Spleen (tissue), 11 donors: ENCODE measurements at regions not wholly inside any gene's neighbourhood (a gene's known extent, or its start where the extent isn't known, plus 50 kb on each side); places are given as distances from the start of the nearest gene placed in this dataset.

Source experiments
- DNase-seq: peaks from one replicate; pipeline ENCODE4 v3.0.0-alpha.2; 2020
- H3K27ac ChIP-seq, 8 donors: fragments of 200-600 bp; sonication (generic) in 7 of 8; 1 replicate in 4 of 8; 2 replicates in 4 of 8; pipeline versions ENCODE4 v1.5.0 to v1.8.0; 2016 to 2021; ENCODE audit warnings: inconsistent platforms in 4 of 8, mild to moderate bottlenecking in 4 of 8, moderate library complexity in 1 of 8
- H3K27me3 ChIP-seq, 7 donors: fragments of 200-600 bp; sonication (generic) in 6 of 7; replicated peaks in 1 of 7; 1 replicate in 4 of 7; 2 replicates in 3 of 7; pipeline versions ENCODE4 v1.5.0 to v1.8.0; 2016 to 2021; ENCODE audit warnings: inconsistent platforms in 3 of 7, mild to moderate bottlenecking in 1 of 7
- H3K36me3 ChIP-seq, 6 donors: fragments of 200-600 bp; sonication (generic) in 5 of 6; 1 replicate in 4 of 6; 2 replicates in 2 of 6; pipeline versions ENCODE4 v1.5.0 to v1.8.0; 2016 to 2021; ENCODE audit warnings: inconsistent platforms in 2 of 6
- H3K4me1 ChIP-seq, 6 donors: fragments of 200-600 bp; sonication (generic) in 5 of 6; 1 replicate in 3 of 6; 2 replicates in 3 of 6; pipeline versions ENCODE4 v1.5.0 to v1.8.0; 2016 to 2021; ENCODE audit warnings: inconsistent platforms in 3 of 6
- H3K4me3 ChIP-seq, 8 donors: fragments of 200-600 bp; sonication (generic) in 7 of 8; 1 replicate in 4 of 8; 2 replicates in 4 of 8; pipeline versions ENCODE4 v1.5.0 to v1.8.0; 2016 to 2021; ENCODE audit warnings: inconsistent platforms in 4 of 8, mild to moderate bottlenecking in 4 of 8, moderate library complexity in 2 of 8
- H3K9me3 ChIP-seq, 8 donors: fragments of 200-600 bp; sonication (generic) in 7 of 8; 1 replicate in 4 of 8; 2 replicates in 4 of 8; pipeline versions ENCODE4 v1.5.0 to v1.8.0; 2016 to 2021; ENCODE audit warnings: inconsistent platforms in 4 of 8
- CTCF ChIP-seq, 11 experiments: fragments of 200-600 bp in 7 of 11; fragments of 450-650 bp in 4 of 11; sonication (generic) in 4 of 11; IDR thresholded peaks in 8 of 11; conservative IDR thresholded peaks in 3 of 11; 1 replicate in 7 of 11; 2 replicates in 4 of 11; pipeline versions ENCODE4 v1.4.0 to v1.8.0; 2016 to 2021; ENCODE audit warnings: antibody characterized with exemption in 11 of 11, inconsistent platforms in 4 of 11, mild to moderate bottlenecking in 1 of 11
- POLR2A ChIP-seq, 3 donors: fragments of 450-650 bp; IDR thresholded peaks; one replicate each; pipeline ENCODE4 v1.5.1; 2017; ENCODE audit warnings: antibody characterized with exemption in 3 of 3, mild to moderate bottlenecking in 1 of 3
- POLR2AphosphoS5 ChIP-seq, 3 donors: sonication (generic); formaldehyde crosslinking; IDR thresholded peaks; one replicate each; pipeline ENCODE4 v1.5.1; 2017; ENCODE audit warnings: antibody characterized with exemption in 3 of 3
- WGBS, 5 donors: extraction: QIAGEN DNeasy Blood & Tissue Kit in 3 of 5; methylation state at CpG; one replicate each; pipeline versions ENCODE4 v1.1.5 to v1.1.7; 2013 to 2018; 5-methylcytosine and 5-hydroxymethylcytosine counted together
- intact Hi-C: fragments of 100-400 bp; cut with DNase I; formaldehyde crosslinking; loops from one replicate; pipeline ENCODE4 v1.15.0; 2023; ENCODE audit warnings: low total_unique reads
- donor health status: healthy with polysubstance abuse.
- donor health status: DM: no; HTN: no; CAD: no; lungs with moderate emphysema.
- donor health status: DM: no; HTN: no; CAD: no.
- donor health status: Bipolar disorder and iron deficiency.
- donor health status: healthy.
- donor health status: DM: no; HTN: no; CAD: no.
- donor health status: DM: yes; HTN: yes; CAD: no.

- H3K27me3 ChIP-seq = no peaks in the 10 kb centered on the region
- no peak for DNase-seq
- no peaks in the 10 kb centered on the region for H3K9me3 ChIP-seq
- no peaks in the 10 kb centered on the region for H3K36me3 ChIP-seq
- no peak for TF ChIP-seq POLR2A (IDR thresholded peaks at IDR 0.05)
- no peak for TF ChIP-seq CTCF (IDR thresholded peaks at IDR 0.05 in 8 of 11, conservative IDR thresholded peaks at IDR 0.05 in 3 of 11)
- TF ChIP-seq POLR2AphosphoS5 (IDR thresholded peaks at IDR 0.05) = no peak
- no peaks in the 10 kb centered on the region for H3K4me1 ChIP-seq
- intact Hi-C loops = no loop called here
- no peak overlapping the region for H3K4me3 ChIP-seq
- WGBS, 5 donors = 88 to 92% (median 89%) methylated on average over 7 of the region's 7 CpGs
- H3K27ac ChIP-seq = no peak overlapping the region
Measured at GRCh38 chr13:105377452-105377851, 1158.0 kb downstream of the EFNB2 start.

- no peak for TF ChIP-seq POLR2A (IDR thresholded peaks at IDR 0.05)
- H3K27me3 ChIP-seq = no peaks in the 10 kb centered on the region
- intact Hi-C loops = no loop called here
- no peak for DNase-seq
- 50 to 89% (median 59%) methylated on average over 2 of the region's 2 CpGs for WGBS, 5 donors
- no peaks in the 10 kb centered on the region for H3K36me3 ChIP-seq
- H3K9me3 ChIP-seq = peaks cover 0 to 7% (median 0%) of the 10 kb centered on the region in 8 donors
- no peaks in the 10 kb centered on the region for H3K4me1 ChIP-seq
- H3K4me3 ChIP-seq = no peak overlapping the region
- H3K27ac ChIP-seq = no peak overlapping the region
Measured at GRCh38 chr13:105370011-105370650, 1165.3 kb downstream of the EFNB2 start.

GRCh38 chr13:105368781-105369180, 1166.7 kb downstream of the EFNB2 start:
- no peak for DNase-seq
- WGBS, 5 donors = 76 to 86% (median 80%) methylated on average over 4 of the region's 4 CpGs
- Histone ChIP-seq H3K27me3 (no peaks in the 10 kb centered on the region), H3K9me3 (peaks cover 0 to 7% (median 0%) of the 10 kb centered on the region in 8 donors), H3K4me1 (no peaks in the 10 kb centered on the region), H3K36me3 (no peaks in the 10 kb centered on the region), H3K27ac (no peak overlapping the region), H3K4me3 (no peak overlapping the region)
- no peak for TF ChIP-seq POLR2A (IDR thresholded peaks at IDR 0.05)
- TF ChIP-seq CTCF (IDR thresholded peaks at IDR 0.05 in 8 of 11, conservative IDR thresholded peaks at IDR 0.05 in 3 of 11) = no peak
- no peak for TF ChIP-seq POLR2AphosphoS5 (IDR thresholded peaks at IDR 0.05)
- intact Hi-C loops = no loop called here

- Histone ChIP-seq H3K4me1 (no peaks in the 10 kb centered on the region), H3K27ac (no peak overlapping the region), H3K27me3 (no peaks in the 10 kb centered on the region), H3K36me3 (no peaks in the 10 kb centered on the region), H3K9me3 (no peaks in the 10 kb centered on the region), H3K4me3 (no peak overlapping the region)
- DNase-seq = no peak
- WGBS, 5 donors = 8 to 24% (median 13%) methylated on average over 1 of the region's 1 CpG
- intact Hi-C loops = no loop called here
- TF ChIP-seq POLR2AphosphoS5 (IDR thresholded peaks at IDR 0.05) (no peak), CTCF (IDR thresholded peaks at IDR 0.05 in 8 of 11, conservative IDR thresholded peaks at IDR 0.05 in 3 of 11) (no peak), POLR2A (IDR thresholded peaks at IDR 0.05) (no peak)
Measured at GRCh38 chr13:105365831-105366230, 1169.6 kb downstream of the EFNB2 start.
